Suprapubic skin (tissue), 3 donors: ENCODE measurements at regions not wholly inside any gene's neighbourhood (a gene's known extent, or its start where the extent isn't known, plus 50 kb on each side); places are given as distances from the start of the nearest gene placed in this dataset.

Experiments used
- POLR2A ChIP-seq, 2 donors: fragments of 450-650 bp; IDR thresholded peaks; one replicate each; pipeline ENCODE4 v1.6.1; 2017; ENCODE audit warnings: antibody characterized with exemption in 2 of 2, mild to moderate bottlenecking in 2 of 2, moderate library complexity in 2 of 2
- TF ChIP-seq, protein P1 (sequence below), 2 donors: fragments of 200-600 bp in 1 of 2; fragments of 450-650 bp in 1 of 2; sonication (generic) in 1 of 2; IDR thresholded peaks; one replicate each; pipeline ENCODE4 v1.5.1; 2016 to 2019; ENCODE audit warnings: antibody characterized with exemption in 2 of 2, mild to moderate bottlenecking in 1 of 2, moderate library complexity in 1 of 2

GRCh38 chr1:219041141-219041540 is 132.5 kb upstream of the LYPLAL1 start:
- TF ChIP-seq, protein P1, sequence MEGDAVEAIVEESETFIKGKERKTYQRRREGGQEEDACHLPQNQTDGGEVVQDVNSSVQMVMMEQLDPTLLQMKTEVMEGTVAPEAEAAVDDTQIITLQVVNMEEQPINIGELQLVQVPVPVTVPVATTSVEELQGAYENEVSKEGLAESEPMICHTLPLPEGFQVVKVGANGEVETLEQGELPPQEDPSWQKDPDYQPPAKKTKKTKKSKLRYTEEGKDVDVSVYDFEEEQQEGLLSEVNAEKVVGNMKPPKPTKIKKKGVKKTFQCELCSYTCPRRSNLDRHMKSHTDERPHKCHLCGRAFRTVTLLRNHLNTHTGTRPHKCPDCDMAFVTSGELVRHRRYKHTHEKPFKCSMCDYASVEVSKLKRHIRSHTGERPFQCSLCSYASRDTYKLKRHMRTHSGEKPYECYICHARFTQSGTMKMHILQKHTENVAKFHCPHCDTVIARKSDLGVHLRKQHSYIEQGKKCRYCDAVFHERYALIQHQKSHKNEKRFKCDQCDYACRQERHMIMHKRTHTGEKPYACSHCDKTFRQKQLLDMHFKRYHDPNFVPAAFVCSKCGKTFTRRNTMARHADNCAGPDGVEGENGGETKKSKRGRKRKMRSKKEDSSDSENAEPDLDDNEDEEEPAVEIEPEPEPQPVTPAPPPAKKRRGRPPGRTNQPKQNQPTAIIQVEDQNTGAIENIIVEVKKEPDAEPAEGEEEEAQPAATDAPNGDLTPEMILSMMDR (IDR thresholded peaks at IDR 0.05), result no peak
- no peak for TF ChIP-seq POLR2A (IDR thresholded peaks at IDR 0.05)
